Neural cell (in vitro differentiated cells): ENCODE measurements at regions not wholly inside any gene's neighbourhood (a gene's known extent, or its start where the extent isn't known, plus 50 kb on each side); places are given as distances from the start of the nearest gene placed in this dataset.

Experiments
- H2AFZ ChIP-seq: fragments of 200-600, 300-800 bp; sonication (generic), shearing (Covaris generic); 2 replicates; pipeline ENCODE4 v1.6.0; 2014; ENCODE audit warnings: low read depth, mild to moderate bottlenecking, antibody characterized with exemption, low read length, moderate library complexity
- H3F3A ChIP-seq: fragments of 200-600 bp; shearing (Covaris generic); 2 replicates; pipeline ENCODE4 v1.6.1; 2016; ENCODE audit warnings: mild to moderate bottlenecking, moderate library complexity, mixed read lengths, antibody characterized with exemption, low read length; ENCODE audit not compliant: insufficient read depth, poor library complexity, severe bottlenecking
- H3K27ac ChIP-seq: fragments of 200-600, 300-800 bp; sonication (generic), shearing (Covaris generic); 2 replicates; pipeline ENCODE4 v1.5.1; 2014; ENCODE audit warnings: mild to moderate bottlenecking, low read length, moderate library complexity
- H3K27me3 ChIP-seq: fragments of 300-800, 200-600 bp; sonication (generic), shearing (Covaris generic); 2 replicates; pipeline ENCODE4 v1.6.0; 2014; ENCODE audit warnings: mild to moderate bottlenecking, low read depth, low read length, moderate library complexity; ENCODE audit not compliant: insufficient read depth
- H3K36me3 ChIP-seq: fragments of 300-800, 200-600 bp; sonication (generic), shearing (Covaris generic); 2 replicates; pipeline ENCODE4 v1.5.1; 2014; ENCODE audit warnings: mild to moderate bottlenecking, antibody characterized with exemption, low read length, moderate library complexity; ENCODE audit not compliant: insufficient read depth
- H3K4me2 ChIP-seq: fragments of 300-800, 200-600 bp; sonication (generic), shearing (Covaris generic); 2 replicates; pipeline ENCODE4 v1.6.0; 2014; ENCODE audit warnings: mild to moderate bottlenecking, low read length
- H3K4me3 ChIP-seq: fragments of 300-800, 200-600 bp; sonication (generic), shearing (Covaris generic); 2 replicates; pipeline ENCODE4 v1.5.1; 2014; ENCODE audit warnings: mild to moderate bottlenecking, low read length, moderate library complexity
- H3K79me2 ChIP-seq: fragments of 200-600 bp; shearing (Covaris generic); replicated peaks from 2 replicates; pipeline ENCODE4 v1.6.0; 2014; ENCODE audit warnings: mild to moderate bottlenecking, low read length, moderate library complexity; ENCODE audit not compliant: insufficient read depth
- H3K9ac ChIP-seq: fragments of 300-800, 200-600 bp; sonication (generic), shearing (Covaris generic); 2 replicates; pipeline ENCODE4 v1.6.1; 2016; ENCODE audit warnings: mild to moderate bottlenecking, low read length, mixed read lengths
- H3K9me2 ChIP-seq: fragments of 200-600 bp; shearing (Covaris generic); 2 replicates; pipeline ENCODE4 v1.6.1; 2016; ENCODE audit warnings: mild to moderate bottlenecking, low read length, mixed read lengths; ENCODE audit not compliant: insufficient read depth
- H3K9me3 ChIP-seq: fragments of 200-600, 300-800 bp; sonication (generic), shearing (Covaris generic); 2 replicates; pipeline ENCODE4 v1.6.1; 2016; ENCODE audit warnings: mild to moderate bottlenecking, mixed run types, low read length, moderate library complexity, mixed read lengths
- H4K20me1 ChIP-seq: fragments of 200-600 bp; shearing (Covaris generic); 2 replicates; pipeline ENCODE4 v1.6.1; 2016; ENCODE audit warnings: mild to moderate bottlenecking, mixed run types; ENCODE audit not compliant: insufficient read depth
- CTCF ChIP-seq: fragments of 450-650 bp; IDR thresholded peaks from 2 replicates; pipeline ENCODE4 v1.5.1; 2014; ENCODE audit warnings: antibody characterized with exemption, mild to moderate bottlenecking, moderate library complexity; ENCODE audit not compliant: poor library complexity, severe bottlenecking
- EP300 ChIP-seq: fragments of 450-650 bp; conservative IDR thresholded peaks from 2 replicates; pipeline ENCODE4 v1.6.1; 2014; ENCODE audit warnings: antibody characterized with exemption, mild to moderate bottlenecking, moderate library complexity; ENCODE audit not compliant: poor library complexity, severe bottlenecking
- EZH2 ChIP-seq: fragments of 200-600, 300-800 bp; shearing (Covaris generic), sonication (generic); IDR thresholded peaks from 2 replicates; pipeline ENCODE4 v1.6.1; 2014; ENCODE audit warnings: antibody characterized with exemption, low read length, borderline replicate concordance, mild to moderate bottlenecking; ENCODE audit not compliant: insufficient read depth, poor library complexity, severe bottlenecking
- MXI1 ChIP-seq: fragments of 450-650 bp; conservative IDR thresholded peaks from 2 replicates; pipeline ENCODE4 v1.6.1; 2014; ENCODE audit warnings: antibody characterized with exemption, mild to moderate bottlenecking; ENCODE audit not compliant: poor library complexity, severe bottlenecking
- POLR2AphosphoS5 ChIP-seq: IDR thresholded peaks from 2 replicates; pipeline ENCODE4 v1.6.1; 2012
- RAD21 ChIP-seq: fragments of 450-650 bp; conservative IDR thresholded peaks from 2 replicates; pipeline ENCODE4 v1.6.1; 2014; ENCODE audit warnings: antibody characterized with exemption, mild to moderate bottlenecking, moderate library complexity
- REST ChIP-seq: IDR thresholded peaks from 2 replicates; pipeline ENCODE4 v1.6.1; 2012; ENCODE audit warnings: borderline replicate concordance
- SMC3 ChIP-seq: fragments of 450-650 bp; conservative IDR thresholded peaks from 2 replicates; pipeline ENCODE4 v1.6.1; 2014; ENCODE audit warnings: antibody characterized with exemption, mild to moderate bottlenecking, moderate library complexity; ENCODE audit not compliant: poor library complexity
- TAF1 ChIP-seq: IDR thresholded peaks from 2 replicates; pipeline ENCODE4 v1.6.1; 2012; ENCODE audit warnings: low read depth

DNA sequence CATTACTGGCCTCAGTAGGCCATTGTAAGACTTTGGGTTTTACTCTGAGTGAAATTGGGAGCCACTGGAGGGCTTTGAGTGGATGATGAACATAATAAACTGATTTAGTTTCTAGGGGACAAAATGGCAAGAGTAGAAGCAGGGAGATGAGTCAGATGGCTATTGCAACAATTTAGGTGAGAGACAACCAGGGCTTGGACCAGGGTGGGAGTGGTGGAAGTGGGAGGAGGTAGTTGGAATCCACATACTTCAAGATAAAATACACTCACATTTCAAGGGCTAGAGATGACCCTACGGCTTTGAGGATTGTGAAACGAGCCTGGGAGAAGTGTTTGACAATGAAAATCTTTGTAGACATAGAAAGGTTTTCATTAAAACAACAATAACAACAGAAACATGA is 136.3 kb downstream of the ACTBL2 start:
- Histone ChIP-seq H3K4me3 (no peak overlapping the region), H3K36me3 (no peaks in the 10 kb centered on the region), H3K9ac (no peak overlapping the region), H3K9me3 (peaks cover 4% of the 10 kb centered on the region), H3K27me3 (no peaks in the 10 kb centered on the region), H3F3A (no peaks in the 10 kb centered on the region), H3K27ac (no peak overlapping the region), H3K79me2 (no peaks in the 10 kb centered on the region), H3K4me2 (no peak overlapping the region), H3K9me2 (no peaks in the 10 kb centered on the region), H2AFZ (no peak overlapping the region), H4K20me1 (no peaks in the 10 kb centered on the region)
- TF ChIP-seq EP300 (no peak), MXI1 (no peak), EZH2 (no peak), TAF1 (no peak), CTCF (no peak), RAD21 (no peak), POLR2AphosphoS5 (no peak)

DNA sequence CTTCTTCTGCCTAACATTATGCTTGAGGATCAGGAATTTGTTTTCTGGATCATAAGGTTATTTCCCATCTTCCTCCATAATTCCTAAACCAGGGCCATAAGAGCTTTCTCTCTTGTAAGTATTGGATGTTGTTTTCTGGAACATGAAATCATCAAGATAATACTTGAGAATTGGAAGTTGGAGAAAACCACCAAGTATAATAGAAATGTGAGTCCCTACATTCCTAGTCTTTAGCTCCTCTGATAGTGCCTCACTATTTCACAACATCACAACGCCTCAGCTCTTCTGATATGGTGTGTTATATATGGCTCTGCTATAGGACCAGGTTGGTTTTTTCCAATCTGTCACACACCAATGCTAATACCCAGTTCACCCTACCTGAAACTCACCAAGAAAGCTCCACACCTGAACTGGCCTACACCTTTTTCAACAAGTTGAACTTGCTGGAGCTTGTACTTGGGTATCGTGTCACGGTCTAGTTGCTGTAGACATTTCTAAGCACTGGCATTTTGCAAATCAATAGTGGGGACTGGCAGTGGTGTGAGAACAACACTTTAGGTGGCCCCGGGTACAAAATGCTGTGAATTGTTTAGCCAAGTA is 141.1 kb downstream of the ACTBL2 start:
- no peaks in the 10 kb centered on the region for H3F3A ChIP-seq
- H3K9me2 ChIP-seq: no peaks in the 10 kb centered on the region
- H2AFZ ChIP-seq: no peak overlapping the region
- no peaks in the 10 kb centered on the region for H4K20me1 ChIP-seq
- H3K4me3 ChIP-seq: no peak overlapping the region
- H3K9me3 ChIP-seq: no peaks in the 10 kb centered on the region
- TF ChIP-seq EP300 (no peak), TAF1 (no peak), EZH2 (no peak), POLR2AphosphoS5 (no peak), MXI1 (no peak), REST (no peak), RAD21 (no peak), CTCF (no peak), SMC3 (no peak)
- no peaks in the 10 kb centered on the region for H3K79me2 ChIP-seq
- H3K4me2 ChIP-seq: no peak overlapping the region
- H3K27ac ChIP-seq: no peak overlapping the region
- no peak overlapping the region for H3K9ac ChIP-seq
- no peaks in the 10 kb centered on the region for H3K36me3 ChIP-seq
- no peaks in the 10 kb centered on the region for H3K27me3 ChIP-seq
